A549 (cell line): ENCODE measurements at regions not wholly inside any gene's neighbourhood (a gene's known extent, or its start where the extent isn't known, plus 50 kb on each side); places are given as distances from the start of the nearest gene placed in this dataset.
A peak's percentile ranks its signal among the peaks of the same experiment; 100 is the strongest.
"Not testable (repeated sequence)": the region's sequence is repeated elsewhere in the genome, so short reads cannot be mapped to it uniquely, and the experiment has no call there.

ENCODE experiments used
- ATAC-seq, 2 experiments: fragments of 200-7000 bp in 1 of 2; fragments of >200 bp in 1 of 2; cut with Nextera tagmentation in 1 of 2; cut with Tn5 transposase in 1 of 2; 3 replicates each; pipeline versions ENCODE4 v1.8.0 to v1.9.1; 2018 to 2020; ENCODE audit warnings: mild to moderate bottlenecking in 1 of 2, moderate library complexity in 1 of 2
- CTCF ChIA-PET: fragments of 300-600 bp; sonication (Branson Sonifier 250); formaldehyde crosslinking; extraction: SDS; loops from one replicate; lab custom pipeline; 2021; ENCODE audit warnings: antibody characterized with exemption, inconsistent platforms; lab: Yijun Ruan, JAX
- POLR2A ChIA-PET: fragments of 350-600 bp; formaldehyde crosslinking; extraction: SDS; loops from one replicate; lab custom pipeline; 2021; ENCODE audit warnings: antibody characterized with exemption, inconsistent platforms; lab: Yijun Ruan, JAX
- DNase-seq, 2 experiments: peaks; one replicate each; pipeline versions ENCODE4 v3.0.0 to v3.0.0-alpha.2; 2011 to 2016; ENCODE audit warnings: low read depth in 1 of 2, low spot score in 1 of 2
- FAIRE-seq: peaks from 2 replicates; lab custom pipeline; 2011; peaks lifted over from hg19 to GRCh38; lab: Jason Lieb, UNC
- H3K27ac ChIP-seq, 2 experiments: fragments of >200 bp; sonication (Bioruptor Twin); formaldehyde crosslinking; 3 replicates each; pipeline ENCODE4 v1.5.1; 2016 to 2017
- H3K4me1 ChIP-seq: fragments of >200 bp; sonication (Bioruptor Twin); formaldehyde crosslinking; 3 replicates; pipeline ENCODE4 v1.6.1; 2016
- H3K4me2 ChIP-seq: fragments of >200 bp; sonication (Bioruptor Twin); formaldehyde crosslinking; 3 replicates; pipeline ENCODE4 v1.6.1; 2016
- H3K4me3 ChIP-seq: fragments of >200 bp; sonication (Bioruptor Twin); formaldehyde crosslinking; 3 replicates; pipeline ENCODE4 v1.5.1; 2016
- H3K9me3 ChIP-seq: fragments of >200 bp; sonication (Bioruptor Twin); formaldehyde crosslinking; 3 replicates; pipeline ENCODE4 v1.6.1; 2016
- CHD2 ChIP-seq: fragments of 150-350 bp; IDR thresholded peaks from 2 replicates; pipeline ENCODE4 v1.6.1; 2014; ENCODE audit warnings: low read length; ENCODE audit not compliant: partially characterized antibody
- CTCF ChIP-seq: fragments of >200 bp; sonication (Bioruptor Twin); formaldehyde crosslinking; IDR thresholded peaks from 3 replicates; pipeline ENCODE4 v1.5.1; 2016
- EHF ChIP-seq: fragments of 250-450 bp; sonication (Bioruptor Pico); IDR thresholded peaks from 2 replicates; pipeline ENCODE4 v1.5.0; 2020; ENCODE audit warnings: mild to moderate bottlenecking
- ELK1 ChIP-seq: fragments of 150-350 bp; IDR thresholded peaks from 2 replicates; pipeline ENCODE4 v1.6.1; 2014; ENCODE audit warnings: low read depth, mild to moderate bottlenecking, low read length
- HDAC2 ChIP-seq: fragments of 200-600 bp; sonication (generic); IDR thresholded peaks from 2 replicates; pipeline ENCODE4 v1.6.1; 2016
- MAX ChIP-seq: IDR thresholded peaks from 2 replicates; pipeline ENCODE4 v1.6.1; 2012
- MAZ ChIP-seq: fragments of 150-350 bp; IDR thresholded peaks from 2 replicates; pipeline ENCODE4 v1.6.1; 2014; ENCODE audit warnings: antibody characterized with exemption, low read depth, low read length, borderline replicate concordance
- PBX3 ChIP-seq: IDR thresholded peaks from 2 replicates; pipeline ENCODE4 v1.6.1; 2012
- POLR2A ChIP-seq: IDR thresholded peaks from 2 replicates; pipeline ENCODE4 v1.6.1; 2012; ENCODE audit warnings: mild to moderate bottlenecking, low read length
- RAD21 ChIP-seq, 2 experiments: fragments of >200 bp in 1 of 2; sonication (Bioruptor Twin) in 1 of 2; formaldehyde crosslinking in 1 of 2; IDR thresholded peaks in 1 of 2; conservative IDR thresholded peaks in 1 of 2; 2 replicates in 1 of 2; 3 replicates in 1 of 2; pipeline ENCODE4 v1.6.1; 2012 to 2018; ENCODE audit warnings: inconsistent platforms in 1 of 2
- SMC3 ChIP-seq: fragments of >200 bp; sonication (Bioruptor Twin); formaldehyde crosslinking; IDR thresholded peaks from 3 replicates; pipeline ENCODE4 v1.6.1; 2018; ENCODE audit warnings: inconsistent platforms
- WGBS: methylation state at CpG from one replicate; pipeline ENCODE4 v1.1.6; 2017; ENCODE audit errors: missing lambda C conversion rate; 5-methylcytosine and 5-hydroxymethylcytosine counted together

GRCh38 chr5:91929522-91929817 lies 546.4 kb upstream of the ARRDC3 start:
- no peak overlapping the region for H3K4me2 ChIP-seq
- ATAC-seq (no peak), FAIRE-seq (no peak), DNase-seq (no peak)
- ChIA-PET POLR2A (no interaction called here), CTCF (interaction anchor here (0.6 to 1.4 kb wide), 8 partner anchors 9 to 378 kb away, joined by 3 to 5 read pairs (median 4); no protein-coding TSS in a partner anchor)
- peaks cover 13% of the 10 kb centered on the region; the same call in 2 of the 3 replicates for H3K4me1 ChIP-seq
- no peak overlapping the region for H3K27ac ChIP-seq
- no peaks in the 10 kb centered on the region for H3K9me3 ChIP-seq
- WGBS = 61% methylated on average over 1 of the region's 1 CpG
- TF ChIP-seq ELK1 (no peak), RAD21 (conservative IDR thresholded peaks at IDR 0.05 in 1 of 2, IDR thresholded peaks at IDR 0.05 in 1 of 2) (peak in 1 of 2 experiments; percentile 10; a peak in 1 of 5 replicates)
- H3K4me3 ChIP-seq = no peak overlapping the region

- Histone ChIP-seq H3K4me1 (peaks cover 13% of the 10 kb centered on the region; the same call in 2 of the 3 replicates), H3K9me3 (no peaks in the 10 kb centered on the region), H3K4me2 (peak overlapping the region; percentile 1; the same call in 1 of the 3 replicates), H3K4me3 (no peak overlapping the region), H3K27ac (no peak overlapping the region)
- FAIRE-seq (peak; percentile 77), DNase-seq (peak; percentile 11 to 19), ATAC-seq (peak in 1 of 2 experiments; percentile 58; a peak in 4 of 6 replicates)
- TF ChIP-seq RAD21 (conservative IDR thresholded peaks at IDR 0.05 in 1 of 2, IDR thresholded peaks at IDR 0.05 in 1 of 2) = peak; percentile 67 to 76
- TF ChIP-seq SMC3 = peak; percentile 67
- TF ChIP-seq MAX = no peak
- TF ChIP-seq CTCF = peak; percentile 70
- WGBS = 88% methylated on average over 1 of the region's 1 CpG
- POLR2A ChIA-PET = no interaction called here
- CTCF ChIA-PET = interaction anchor here (0.8 to 1.4 kb wide), 7 partner anchors 10 to 379 kb away, joined by 3 to 5 read pairs (median 4); no protein-coding TSS in a partner anchor
Measured at GRCh38 chr5:91928754-91929521, 545.8 kb upstream of the ARRDC3 start.

- POLR2A ChIA-PET = no interaction called here
- H3K4me3 ChIP-seq = no peak overlapping the region
- 76% methylated on average over 2 of the region's 2 CpGs for WGBS
- H3K9me3 ChIP-seq = no peaks in the 10 kb centered on the region
- CTCF ChIA-PET = interaction anchor here (0.9 kb wide), 1 partner anchor 295 kb away, joined by 3 read pairs; no protein-coding TSS in a partner anchor
- ATAC-seq = no peak
- H3K27ac ChIP-seq = no peak overlapping the region
- no peak for TF ChIP-seq MAZ
- TF ChIP-seq POLR2A = no peak
- TF ChIP-seq PBX3 = no peak
- FAIRE-seq = no peak
- no peak overlapping the region for H3K4me2 ChIP-seq
- DNase-seq = no peak
- H3K4me1 ChIP-seq = peaks cover 13% of the 10 kb centered on the region; the same call in 2 of the 3 replicates
Measured at GRCh38 chr5:91927439-91927838, 544.3 kb upstream of the ARRDC3 start.

- FAIRE-seq (no peak), ATAC-seq (no peak), DNase-seq (peak in 1 of 2 experiments; percentile 11)
- 0% methylated on average over 1 of the region's 1 CpG for WGBS
- POLR2A ChIA-PET = no interaction called here
- Histone ChIP-seq H3K9me3 (no peaks in the 10 kb centered on the region), H3K4me1 (peaks cover 13% of the 10 kb centered on the region; the same call in 2 of the 3 replicates), H3K27ac (no peak overlapping the region), H3K4me3 (no peak overlapping the region), H3K4me2 (peak overlapping the region; percentile 10; the same call in 1 of the 3 replicates)
- CTCF ChIA-PET = no interaction called here
- TF ChIP-seq HDAC2 (no peak), EHF (CRISPR knock-in tag) (no peak), CHD2 (no peak)
Measured at GRCh38 chr5:91925249-91925648, 542.1 kb upstream of the ARRDC3 start.

GRCh38 chr5:91917037-91917814 lies 534.1 kb upstream of the ARRDC3 start:
- POLR2A ChIA-PET, ATAC-seq, H3K27ac ChIP-seq, H3K4me3 ChIP-seq, CTCF ChIA-PET, FAIRE-seq, H3K4me2 ChIP-seq, DNase-seq, H3K9me3 ChIP-seq, H3K4me1 ChIP-seq: not testable (repeated sequence)
- WGBS = 85% methylated on average over 14 of the region's 51 CpGs
